Activated CD8-positive, alpha-beta memory T cell treated with anti-CD3 and anti-CD28 coated beads for 4 hours (primary cell): ENCODE measurements at regions not wholly inside any gene's neighbourhood (a gene's known extent, or its start where the extent isn't known, plus 50 kb on each side); places are given as distances from the start of the nearest gene placed in this dataset.
"Not testable (repeated sequence)": the region's sequence is repeated elsewhere in the genome, so short reads cannot be mapped to it uniquely, and the experiment has no call there.

Experiments used
- DNase-seq, 2 donors: peaks; one replicate each; pipeline ENCODE4 v3.0.0-alpha.2; 2020; ENCODE audit warnings: low read depth in 2 of 2

DNA sequence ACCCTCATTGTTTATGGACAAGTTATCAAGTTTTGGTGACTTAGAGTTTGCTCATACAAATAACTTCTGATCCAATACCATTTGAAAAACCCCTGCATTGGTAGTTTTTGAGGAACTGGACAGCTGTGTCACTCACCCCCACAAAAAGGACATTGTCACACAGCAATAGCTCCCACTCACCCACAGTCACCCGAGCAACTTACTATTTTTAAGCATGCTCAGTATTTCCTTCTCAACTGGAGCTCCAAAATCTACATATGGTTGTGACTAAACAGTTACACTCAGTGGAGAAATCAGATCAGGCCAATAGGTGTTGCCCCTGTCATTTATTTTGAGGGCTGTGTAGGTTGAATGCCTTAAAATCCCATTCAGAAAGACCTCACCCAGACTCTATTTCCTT lies 165.2 kb upstream of the AUTS2 start:
- no peak for DNase-seq

DNA sequence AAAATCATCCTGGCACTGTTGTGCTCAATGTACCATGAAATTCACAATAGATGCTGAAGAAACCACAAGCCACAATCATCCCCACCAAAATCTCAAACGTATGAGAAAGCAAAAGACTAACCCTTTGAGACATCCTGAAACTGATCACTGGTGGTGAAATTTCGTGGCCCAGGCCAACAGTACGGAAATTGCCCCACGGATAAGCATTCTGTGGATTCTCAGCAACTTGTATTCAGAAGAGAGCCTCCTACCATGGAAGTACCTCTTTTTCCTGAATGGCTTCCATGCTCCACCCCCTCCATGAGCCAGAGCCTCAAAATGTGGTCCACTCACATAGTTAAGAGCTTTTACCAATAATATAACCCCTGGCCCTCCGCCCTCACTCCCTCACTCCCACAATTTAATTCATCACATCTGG lies 163.9 kb upstream of the AUTS2 start:
- no peak for DNase-seq

DNA sequence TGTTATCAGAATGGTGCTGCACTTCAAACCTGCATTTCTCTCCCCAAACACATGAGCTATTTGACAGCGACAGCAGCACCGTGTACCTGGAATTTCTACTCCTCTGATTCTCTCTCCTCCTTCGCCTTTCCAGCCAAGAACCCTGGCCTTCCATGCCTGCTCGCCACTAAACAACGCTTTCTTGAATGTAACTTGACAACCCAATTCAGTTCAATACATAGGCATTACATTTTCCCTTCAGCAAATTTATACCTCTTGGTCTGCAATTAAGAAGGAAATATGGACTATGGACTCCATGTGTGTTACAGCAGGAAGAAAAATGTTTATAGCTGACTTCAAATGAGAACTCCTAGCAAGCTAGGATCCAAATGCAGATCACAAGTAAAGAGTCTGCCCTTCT lies 162.6 kb upstream of the AUTS2 start:
- DNase-seq = no peak

GRCh38 chr7:69436946-69437345 lies 161.3 kb upstream of the AUTS2 start:
- no peak for DNase-seq

- no peak for DNase-seq
These were observed 159.5 kb upstream of the AUTS2 start for GRCh38 chr7:69438584-69439412.

DNA sequence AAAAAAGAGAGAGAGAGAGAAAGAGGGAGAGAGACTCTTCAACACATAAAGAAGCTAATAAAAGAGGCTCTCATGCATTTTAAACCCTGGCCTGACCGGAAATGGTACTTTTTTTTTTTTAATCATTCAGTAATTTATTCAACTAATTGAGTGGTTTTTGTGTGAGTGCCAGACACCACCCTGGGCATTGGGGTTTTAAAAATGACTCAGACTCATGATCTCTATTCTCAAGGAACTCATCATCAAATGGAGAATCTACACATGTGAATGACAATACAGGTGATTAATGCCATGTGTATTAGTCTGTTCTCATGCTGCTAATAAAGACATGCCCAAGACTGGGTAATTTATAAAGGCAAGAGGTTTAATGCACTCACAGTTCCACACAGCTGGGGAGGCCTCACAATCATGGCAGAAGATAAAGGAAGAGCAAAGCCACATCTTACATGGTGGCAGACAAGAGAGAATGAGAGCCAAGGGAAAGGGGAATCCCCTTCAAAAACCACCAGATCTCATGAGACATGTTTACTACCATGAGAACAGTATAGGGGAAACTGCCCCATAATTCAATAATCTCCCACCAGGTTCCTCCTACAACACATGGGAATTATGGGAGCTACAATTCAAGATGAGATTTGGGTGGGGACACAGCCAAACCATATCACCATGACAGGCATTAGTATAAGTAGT lies 158.5 kb upstream of the AUTS2 start:
- no peak for DNase-seq

- no peak for DNase-seq
These were observed 157.3 kb upstream of the AUTS2 start for GRCh38 chr7:69440976-69441375.

- no peak for DNase-seq
These were observed 155.1 kb upstream of the AUTS2 start for GRCh38 chr7:69443136-69443535.

GRCh38 chr7:69445541-69445940 lies 152.7 kb upstream of the AUTS2 start:
- no peak for DNase-seq

DNA sequence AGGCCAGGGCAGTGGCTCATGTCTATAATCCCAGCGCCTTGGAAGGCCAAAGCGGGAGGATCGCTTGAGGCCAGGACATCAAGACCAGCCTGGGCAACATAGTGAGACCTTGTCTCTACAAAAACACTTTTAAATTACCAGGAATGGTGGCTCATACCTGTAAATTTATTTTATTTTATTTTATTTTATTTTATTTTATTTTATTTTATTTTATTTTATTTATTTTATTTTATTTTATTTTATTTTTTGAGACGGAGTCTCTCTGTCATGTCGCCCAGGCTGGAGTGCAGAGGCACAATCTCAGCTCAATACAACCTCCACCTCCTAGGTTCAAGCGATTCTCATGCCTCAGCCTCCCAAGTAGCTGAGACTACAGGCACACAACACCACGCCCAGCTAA lies 152.1 kb upstream of the AUTS2 start:
- not testable (repeated sequence) for DNase-seq

DNA sequence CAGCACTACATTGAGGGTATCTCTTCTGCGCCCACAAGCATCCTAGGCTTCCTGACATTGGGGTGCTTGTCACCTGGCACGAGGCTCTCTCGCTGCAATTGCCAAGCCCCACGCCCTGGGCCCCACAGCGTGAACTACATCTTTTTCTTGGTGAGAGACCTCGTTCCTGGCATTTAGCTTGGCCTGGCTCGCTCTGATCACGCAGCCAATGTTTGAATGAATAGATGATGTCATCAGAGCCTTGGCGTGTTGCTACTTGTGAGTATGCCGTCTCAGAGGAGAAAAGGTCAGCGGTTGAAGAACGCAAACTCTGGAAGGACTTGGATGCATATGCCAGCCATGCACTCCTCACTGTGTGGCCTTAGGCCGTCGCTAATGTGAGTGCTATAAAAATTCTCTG lies 150.2 kb upstream of the AUTS2 start:
- no peak for DNase-seq

- DNase-seq = no peak
These were observed 147.8 kb upstream of the AUTS2 start for GRCh38 chr7:69450456-69450855.

DNA sequence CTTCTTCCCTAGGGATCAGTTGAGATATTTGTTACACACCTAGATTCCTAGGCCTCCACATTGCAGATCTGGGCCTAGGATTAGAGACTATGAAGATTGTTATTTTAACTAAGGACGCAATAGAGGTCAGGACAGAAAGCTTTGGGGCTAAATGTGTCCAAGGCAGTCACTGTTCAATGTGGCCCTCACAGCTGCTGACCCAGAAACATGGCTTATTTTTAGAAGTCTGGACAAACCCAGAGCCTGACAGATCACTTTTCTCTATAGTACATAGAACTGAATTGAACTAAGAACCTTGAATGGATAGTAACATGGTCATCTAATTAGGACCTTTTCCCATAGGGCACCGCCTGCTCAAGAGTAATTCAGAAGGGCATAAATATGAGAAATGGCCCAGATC lies 146.6 kb upstream of the AUTS2 start:
- no peak for DNase-seq

DNA sequence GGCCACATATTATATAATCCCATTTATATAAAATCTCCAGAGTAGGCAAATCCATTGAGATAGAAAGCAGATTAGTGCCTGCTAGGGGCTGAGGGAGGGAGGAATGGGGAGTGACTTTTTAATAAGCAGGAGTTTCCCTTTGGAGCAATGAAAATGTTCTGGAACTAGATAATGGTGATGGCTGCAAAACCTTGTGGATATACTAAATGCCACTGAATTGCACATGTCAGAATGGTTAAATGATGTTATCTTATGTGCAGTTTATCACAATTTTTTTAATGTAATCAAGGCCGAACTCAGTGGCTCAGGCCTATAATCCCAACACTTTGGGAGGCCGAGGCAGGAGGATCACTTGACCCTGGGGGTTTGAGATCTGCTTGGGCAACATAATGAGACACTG lies 145.5 kb upstream of the AUTS2 start:
- no peak for DNase-seq

DNA sequence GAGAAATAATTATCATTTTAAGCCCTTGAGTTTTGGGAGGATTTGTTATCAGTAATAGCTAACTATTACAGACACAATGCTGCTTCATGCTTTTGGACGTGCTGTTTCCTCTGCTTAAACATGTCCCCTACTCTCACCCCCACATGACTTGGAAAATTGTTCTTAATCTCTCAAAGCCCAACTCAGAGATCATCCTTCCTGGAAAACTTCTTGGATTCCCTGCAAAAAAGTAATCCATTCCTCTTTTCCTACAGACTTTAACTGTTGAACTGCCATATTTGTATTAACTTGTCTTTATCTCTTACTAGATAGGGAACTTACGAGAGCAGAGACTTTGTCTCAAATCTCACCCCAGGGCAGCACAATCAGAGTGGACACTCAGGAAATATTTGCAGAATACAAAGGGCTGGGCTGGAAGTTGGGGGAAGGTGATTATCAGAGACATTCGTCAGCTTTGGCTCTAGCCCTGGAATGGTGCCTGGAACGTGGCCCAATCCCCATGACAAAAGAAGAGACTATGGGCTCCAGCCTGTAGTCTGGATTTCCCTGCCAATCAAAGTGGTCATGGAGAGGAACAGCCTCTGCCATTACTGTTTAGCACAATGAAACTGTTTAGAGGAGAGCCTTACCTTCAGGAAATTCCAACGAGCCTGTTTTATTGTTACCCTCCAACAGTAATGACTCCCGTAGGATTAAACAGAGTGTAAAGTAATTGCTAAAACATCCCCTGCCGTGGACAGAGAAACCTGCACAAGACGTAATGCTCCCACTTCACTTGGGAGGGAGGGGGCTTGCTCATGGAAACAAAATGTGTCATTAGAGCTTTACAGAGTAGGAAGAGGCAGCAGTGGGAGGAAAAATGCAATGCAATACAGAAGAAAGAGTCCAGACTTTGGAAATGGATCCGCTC lies 140.4 kb upstream of the AUTS2 start:
- DNase-seq = no peak

DNA sequence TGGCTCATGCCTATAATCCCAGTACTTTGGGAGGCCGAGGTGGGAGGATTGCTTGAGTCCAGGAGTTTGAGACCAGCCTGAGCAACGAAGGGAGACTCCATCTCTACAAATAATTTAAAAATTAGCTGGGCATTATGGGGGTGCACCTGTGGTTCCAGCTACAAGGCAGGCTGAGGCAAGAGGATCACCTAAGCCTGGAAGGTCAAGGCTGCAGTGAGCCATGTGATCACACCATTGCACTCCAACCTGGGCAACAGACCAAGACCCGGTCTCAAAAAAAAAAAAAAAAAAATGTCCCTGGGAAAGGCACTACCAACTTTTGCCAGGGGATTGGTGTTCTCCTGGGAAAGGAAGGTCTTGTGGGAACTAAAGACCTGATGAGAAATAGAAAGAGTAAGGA lies 134.2 kb upstream of the AUTS2 start:
- DNase-seq = no peak

GRCh38 chr7:69465262-69465661 lies 133.0 kb upstream of the AUTS2 start:
- no peak for DNase-seq

- DNase-seq = no peak
These were observed 130.4 kb upstream of the AUTS2 start for GRCh38 chr7:69467826-69468225.

GRCh38 chr7:69476416-69476815 lies 121.9 kb upstream of the AUTS2 start:
- DNase-seq = no peak

GRCh38 chr7:69482676-69483075 lies 115.6 kb upstream of the AUTS2 start:
- no peak for DNase-seq

GRCh38 chr7:69489533-69489932 lies 108.7 kb upstream of the AUTS2 start:
- DNase-seq = no peak

DNA sequence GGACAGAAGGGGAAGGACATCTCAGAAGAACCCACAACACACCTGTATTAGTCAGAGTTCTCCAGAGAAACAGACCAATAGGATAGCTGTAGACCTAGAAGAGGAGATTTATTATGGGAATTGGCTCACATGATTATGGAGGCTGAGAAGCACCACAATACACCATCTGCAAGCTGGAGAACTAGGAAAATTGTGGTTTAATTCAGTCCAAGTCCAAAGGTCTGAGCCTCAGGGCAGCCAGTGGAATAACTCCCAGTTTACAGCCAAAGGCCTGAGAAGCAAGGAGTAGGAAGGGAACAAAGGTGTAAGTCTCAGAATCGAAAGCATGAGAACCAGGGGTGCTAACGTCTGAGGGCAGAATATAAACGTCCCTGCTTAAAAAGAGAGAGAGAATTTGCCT lies 99.6 kb upstream of the AUTS2 start:
- no peak for DNase-seq
